NCI-H510A (cell line): ENCODE measurements at regions not wholly inside any gene's neighbourhood (a gene's known extent, or its start where the extent isn't known, plus 50 kb on each side); places are given as distances from the start of the nearest gene placed in this dataset.

Source experiments
- DNase-seq: peaks from one replicate; lab custom pipeline; 2025; lab: John Stamatoyannopoulos, UW

GRCh38 chr9:81480828-81481604 lies 208.3 kb downstream of the TLE1 start:
- no peak for DNase-seq

GRCh38 chr9:81479573-81479972 lies 209.8 kb downstream of the TLE1 start:
- DNase-seq = peak; percentile 15

- no peak for DNase-seq
Observed at GRCh38 chr9:81477669-81478068, 211.7 kb downstream of the TLE1 start.

GRCh38 chr9:81476813-81477490 lies 212.4 kb downstream of the TLE1 start:
- DNase-seq = no peak

GRCh38 chr9:81474792-81475191 lies 214.6 kb downstream of the TLE1 start:
- DNase-seq = no peak

GRCh38 chr9:81474125-81474524 lies 215.2 kb downstream of the TLE1 start:
- DNase-seq = no peak

- no peak for DNase-seq
Observed at GRCh38 chr9:81473708-81474107, 215.6 kb downstream of the TLE1 start.

GRCh38 chr9:81473206-81473605 lies 216.1 kb downstream of the TLE1 start:
- no peak for DNase-seq

- DNase-seq = no peak
Observed at GRCh38 chr9:81472701-81473100, 216.6 kb downstream of the TLE1 start.

GRCh38 chr9:81470864-81471263 lies 218.5 kb downstream of the TLE1 start:
- no peak for DNase-seq

- no peak for DNase-seq
Observed at GRCh38 chr9:81468084-81468595, 221.2 kb downstream of the TLE1 start.

GRCh38 chr9:81466981-81467380 lies 222.4 kb downstream of the TLE1 start:
- no peak for DNase-seq

GRCh38 chr9:81465468-81466011 lies 223.8 kb downstream of the TLE1 start:
- DNase-seq = no peak

GRCh38 chr9:81462801-81463200 lies 226.5 kb downstream of the TLE1 start:
- no peak for DNase-seq

GRCh38 chr9:81461196-81461595 lies 228.2 kb downstream of the TLE1 start:
- DNase-seq = no peak

GRCh38 chr9:81460693-81461092 lies 228.7 kb downstream of the TLE1 start:
- no peak for DNase-seq

GRCh38 chr9:81459591-81459990 lies 229.8 kb downstream of the TLE1 start:
- no peak for DNase-seq

- no peak for DNase-seq
Observed at GRCh38 chr9:81456431-81457006, 232.8 kb downstream of the TLE1 start.

GRCh38 chr9:81455462-81456219 lies 233.7 kb downstream of the TLE1 start:
- no peak for DNase-seq

- no peak for DNase-seq
Observed at GRCh38 chr9:81445331-81445921, 243.9 kb downstream of the TLE1 start.

- DNase-seq = no peak
Observed at GRCh38 chr9:81431641-81432040, 257.7 kb downstream of the TLE1 start.

- DNase-seq = no peak
Observed at GRCh38 chr9:81430727-81431126, 258.6 kb downstream of the TLE1 start.
